ENCODE measurements at regions not wholly inside any gene's neighbourhood (a gene's known extent, or its start where the extent isn't known, plus 50 kb on each side); places are given as distances from the start of the nearest gene placed in this dataset.
"Not testable (repeated sequence)": the region's sequence is repeated elsewhere in the genome, so short reads cannot be mapped to it uniquely, and the experiment has no call there.

DNA sequence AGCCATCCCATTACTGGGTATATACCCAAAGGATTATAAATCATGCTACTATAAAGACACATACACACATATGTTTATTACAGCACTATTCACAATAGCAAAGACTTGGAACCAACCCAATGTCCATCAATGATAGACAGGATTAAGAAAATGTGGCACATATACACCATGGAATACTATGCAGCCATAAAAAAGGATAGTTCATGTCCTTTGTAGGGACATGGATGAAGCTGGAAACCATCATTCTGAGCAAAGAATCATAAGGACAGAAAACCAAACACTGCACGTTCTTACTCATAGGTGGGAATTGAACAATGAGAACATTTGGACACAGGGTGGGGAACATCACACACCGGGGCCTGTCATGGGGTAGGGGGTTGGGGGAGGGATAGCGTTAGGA, 60.3 kb upstream of the NMU start:
- DNase-seq (ENCODE audit: insufficient read length, low spot score); FAIRE-seq: not testable (repeated sequence)

- no peak for FAIRE-seq
- no peak for DNase-seq (ENCODE audit: insufficient read length, low spot score)
- no peak for TF ChIP-seq CTCF (IDR thresholded peaks at IDR 0.05; ENCODE audit: insufficient read depth, missing control alignments)
Measured at GRCh38 chr4:55706541-55706940, 70.4 kb upstream of the NMU start.

- FAIRE-seq (no peak), DNase-seq (ENCODE audit: insufficient read length, low spot score) (no peak)
- no peak for TF ChIP-seq CTCF (IDR thresholded peaks at IDR 0.05; ENCODE audit: insufficient read depth, missing control alignments)
Measured at GRCh38 chr4:55707507-55707906, 71.4 kb upstream of the NMU start.

GRCh38 chr4:55707991-55708390, 71.9 kb upstream of the NMU start:
- DNase-seq (ENCODE audit: insufficient read length, low spot score); FAIRE-seq: not testable (repeated sequence)

DNA sequence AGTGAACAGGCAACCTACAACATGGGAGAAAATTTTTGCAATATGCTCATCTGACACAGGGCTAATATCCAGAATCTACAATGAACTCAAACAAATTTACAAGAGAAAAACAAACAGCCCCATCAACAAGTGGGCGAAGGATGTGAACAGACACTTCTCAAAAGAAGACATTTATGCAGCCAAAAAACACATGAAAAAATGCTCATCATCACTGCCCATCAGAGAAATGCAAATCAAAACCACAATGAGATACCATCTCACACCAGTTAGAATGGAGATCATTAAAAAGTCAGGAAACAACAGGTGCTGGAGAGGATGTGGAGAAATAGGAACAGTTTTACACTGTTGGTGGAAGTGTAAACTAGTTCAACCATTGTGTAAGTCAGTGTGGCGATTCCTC, 76.7 kb upstream of the NMU start:
- FAIRE-seq; DNase-seq (ENCODE audit: insufficient read length, low spot score): not testable (repeated sequence)

DNA sequence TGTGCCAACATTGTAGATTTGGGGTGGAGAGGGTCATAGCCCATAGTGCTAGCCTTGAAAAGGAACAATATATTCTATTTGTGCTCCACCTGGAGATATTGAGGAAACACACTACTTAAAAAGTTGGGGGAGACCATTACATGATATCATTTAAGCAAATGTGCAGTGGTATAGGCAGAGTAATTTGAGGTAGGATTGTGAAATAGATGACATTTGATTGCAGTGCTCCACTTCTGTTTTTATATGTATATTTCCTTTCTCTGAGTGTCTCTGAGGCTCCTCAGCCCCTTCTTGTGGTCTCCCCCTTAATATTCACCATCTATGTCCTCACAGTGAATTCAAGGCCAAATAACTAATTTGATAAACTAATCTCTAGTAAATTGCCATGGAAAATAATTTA, 85.6 kb upstream of the NMU start:
- DNase-seq (ENCODE audit: insufficient read length, low spot score) (no peak), FAIRE-seq (no peak)
- TF ChIP-seq CTCF (IDR thresholded peaks at IDR 0.05; ENCODE audit: insufficient read depth, missing control alignments) = no peak

- no peak for TF ChIP-seq CTCF (IDR thresholded peaks at IDR 0.05; ENCODE audit: insufficient read depth, missing control alignments)
- FAIRE-seq (no peak), DNase-seq (ENCODE audit: insufficient read length, low spot score) (no peak)
Measured at GRCh38 chr4:55722132-55722531, 86.0 kb upstream of the NMU start.

- no peak for FAIRE-seq
- TF ChIP-seq CTCF (IDR thresholded peaks at IDR 0.05; ENCODE audit: insufficient read depth, missing control alignments) = no peak
- no peak for DNase-seq (ENCODE audit: insufficient read length, low spot score)
Measured at GRCh38 chr4:55723403-55723802, 87.3 kb upstream of the NMU start.

- TF ChIP-seq CTCF (IDR thresholded peaks at IDR 0.05; ENCODE audit: insufficient read depth, missing control alignments) = no peak
- DNase-seq (ENCODE audit: insufficient read length, low spot score) (no peak), FAIRE-seq (no peak)
Measured at GRCh38 chr4:55725057-55725456, 89.0 kb upstream of the NMU start.

All from D721Med (cell line).